ENCODE measurements at regions not wholly inside any gene's neighbourhood (a gene's known extent, or its start where the extent isn't known, plus 50 kb on each side); places are given as distances from the start of the nearest gene placed in this dataset.
A peak's percentile ranks its signal among the peaks of the same experiment; 100 is the strongest.

GRCh38 chr6:40798069-40798770 is 211.1 kb upstream of the LRFN2 start:
- no peak overlapping the region for H3K4me3 ChIP-seq (ENCODE audit: low read length)
- no peak for DNase-seq (ENCODE audit: low read depth)
- TF ChIP-seq CTCF (IDR thresholded peaks at IDR 0.05; ENCODE audit: insufficient read depth, low read depth, low read length, missing control alignments) = no peak

DNA sequence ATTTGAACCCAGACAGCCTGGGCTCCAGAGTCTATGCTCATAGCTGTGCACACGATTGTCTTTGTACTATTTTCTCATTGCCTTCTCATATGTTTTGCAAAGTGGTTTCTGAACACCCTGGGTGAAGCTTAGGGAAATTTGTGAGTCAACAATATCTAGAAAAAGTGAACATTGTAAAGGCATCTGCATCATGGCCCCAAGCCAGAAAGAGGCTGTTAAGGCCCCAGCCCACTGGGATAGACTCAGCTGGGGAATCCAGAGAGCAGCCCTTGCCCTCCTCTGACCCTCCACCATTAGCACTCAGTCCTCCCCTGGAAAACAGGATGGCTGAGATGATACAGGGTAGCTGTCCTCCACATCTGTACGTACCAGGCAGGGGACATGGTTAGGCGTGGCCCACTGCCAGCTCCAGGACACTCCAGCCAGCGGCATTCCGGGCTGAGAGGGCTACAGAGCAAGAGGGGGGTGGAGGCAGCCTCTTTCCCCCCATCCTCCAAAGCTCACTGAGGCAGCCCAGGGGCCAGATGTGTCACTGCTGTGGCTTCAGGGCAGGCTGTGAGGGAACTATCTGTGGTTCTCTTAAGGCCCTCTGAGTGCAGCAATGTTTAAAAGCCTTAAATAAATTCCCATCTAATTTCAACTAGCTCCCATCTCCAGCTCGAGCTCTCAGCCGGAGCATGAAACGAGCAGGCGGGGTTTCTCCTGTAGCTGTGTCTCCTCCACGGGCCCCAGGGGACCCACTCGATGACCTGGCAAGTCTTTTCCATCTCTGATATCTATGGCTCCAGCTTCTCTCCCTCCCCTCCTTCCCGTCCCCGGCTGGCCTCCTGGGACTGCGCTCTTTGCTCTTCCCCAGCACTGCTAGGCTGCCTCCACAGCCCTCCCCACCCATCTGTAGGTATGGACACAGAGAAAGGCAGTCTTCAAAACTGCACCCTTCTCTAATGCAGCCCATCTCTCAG is 209.4 kb upstream of the LRFN2 start:
- TF ChIP-seq CTCF (IDR thresholded peaks at IDR 0.05; ENCODE audit: insufficient read depth, low read depth, low read length, missing control alignments) = no peak
- DNase-seq (ENCODE audit: low read depth) = no peak
- H3K4me3 ChIP-seq (ENCODE audit: low read length) = no peak overlapping the region

DNA sequence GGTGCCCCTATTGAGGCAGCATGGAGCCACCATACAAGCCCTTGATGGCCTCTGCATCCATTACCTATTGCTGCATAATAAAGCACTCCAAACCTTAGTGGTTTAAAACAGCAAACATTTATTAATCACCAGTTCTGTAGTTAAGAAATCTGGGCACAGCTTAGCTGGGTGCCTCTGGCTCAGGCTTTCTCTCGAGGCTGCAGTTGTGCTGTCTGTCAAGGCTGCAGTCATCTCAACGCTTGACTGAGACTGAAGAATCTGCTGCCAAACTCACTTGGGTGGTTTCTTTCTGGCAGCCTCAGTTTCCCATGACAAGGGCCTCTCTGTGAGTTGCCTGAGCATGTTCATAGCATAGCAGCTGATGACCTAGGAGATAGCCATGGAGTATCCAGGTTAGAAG is 207.4 kb upstream of the LRFN2 start:
- no peak overlapping the region for H3K4me3 ChIP-seq (ENCODE audit: low read length)
- no peak for TF ChIP-seq CTCF (IDR thresholded peaks at IDR 0.05; ENCODE audit: insufficient read depth, low read depth, low read length, missing control alignments)
- DNase-seq (ENCODE audit: low read depth) = no peak

DNA sequence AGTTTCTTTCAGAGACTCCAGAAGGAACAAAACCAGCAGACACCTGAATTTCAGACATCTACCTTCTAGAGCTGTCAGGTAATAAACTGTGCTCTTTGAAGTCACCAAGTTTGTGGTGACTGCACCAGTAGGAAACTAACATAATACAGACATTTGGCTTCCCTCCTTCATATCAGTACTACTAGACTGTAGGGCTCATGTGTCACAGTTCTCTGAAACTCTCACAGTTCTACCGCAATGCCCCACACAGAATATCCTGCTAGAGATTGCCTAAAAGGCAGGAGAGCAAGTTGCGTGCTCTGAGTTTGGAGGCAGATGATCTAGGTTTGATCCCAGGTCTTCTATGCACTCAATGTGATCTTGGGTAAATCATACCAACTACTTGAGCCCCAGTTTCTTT is 205.0 kb upstream of the LRFN2 start:
- DNase-seq (ENCODE audit: low read depth) = no peak
- no peak for TF ChIP-seq CTCF (IDR thresholded peaks at IDR 0.05; ENCODE audit: insufficient read depth, low read depth, low read length, missing control alignments)

GRCh38 chr6:40791004-40791403 is 203.8 kb upstream of the LRFN2 start:
- no peak overlapping the region for H3K4me3 ChIP-seq (ENCODE audit: low read length)
- TF ChIP-seq CTCF (IDR thresholded peaks at IDR 0.05; ENCODE audit: insufficient read depth, low read depth, low read length, missing control alignments) = no peak
- peak; percentile 59 for DNase-seq (ENCODE audit: low read depth)

More for the DNA sequence above, 205.0 kb upstream of the LRFN2 start:
- no peak overlapping the region for H3K4me3 ChIP-seq (ENCODE audit: low read length)

- DNase-seq (ENCODE audit: low read depth) = no peak
- no peak overlapping the region for H3K4me3 ChIP-seq (ENCODE audit: low read length)
- TF ChIP-seq CTCF (IDR thresholded peaks at IDR 0.05; ENCODE audit: insufficient read depth, low read depth, low read length, missing control alignments) = no peak
These were observed 201.8 kb upstream of the LRFN2 start for GRCh38 chr6:40788661-40789655.
